ENCODE measurements at regions not wholly inside any gene's neighbourhood (a gene's known extent, or its start where the extent isn't known, plus 50 kb on each side); places are given as distances from the start of the nearest gene placed in this dataset.

DNA sequence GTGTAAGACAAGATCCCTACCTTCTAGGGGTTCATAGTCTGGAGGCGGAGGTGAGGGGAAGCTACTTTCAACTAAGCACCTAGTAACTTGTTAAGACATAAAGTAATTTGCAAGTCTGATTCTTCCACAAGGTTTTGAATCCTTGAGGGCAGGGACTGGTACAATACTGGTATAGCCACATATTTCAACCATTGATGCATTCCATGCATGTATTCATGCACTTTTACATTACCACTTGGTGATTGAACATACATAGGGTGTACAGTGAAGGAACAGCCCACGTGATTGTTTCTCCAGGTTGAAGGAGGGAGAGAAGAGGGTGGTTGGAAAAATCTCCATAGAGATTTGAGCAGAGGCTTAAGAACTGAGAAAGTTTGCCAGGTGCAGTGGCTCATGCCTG is 62.0 kb upstream of the PAX6 start:
- Histone ChIP-seq H3K9me3 (no peaks in the 10 kb centered on the region), H3K4me3 (no peak overlapping the region), H3K27ac (no peak overlapping the region), H3K27me3 (peaks cover 0 to 63% (median 5%) of the 10 kb centered on the region in 3 donors), H3K36me3 (no peaks in the 10 kb centered on the region), H3K4me1 (peaks cover 0 to 7% (median 0%) of the 10 kb centered on the region in 4 donors)
- WGBS, 5 donors: 64 to 74% (median 70%) methylated on average over 2 of the region's 2 CpGs
- no peak for DNase-seq
- no peak for TF ChIP-seq POLR2AphosphoS5 (IDR thresholded peaks at IDR 0.05)
- TF ChIP-seq, protein P1, sequence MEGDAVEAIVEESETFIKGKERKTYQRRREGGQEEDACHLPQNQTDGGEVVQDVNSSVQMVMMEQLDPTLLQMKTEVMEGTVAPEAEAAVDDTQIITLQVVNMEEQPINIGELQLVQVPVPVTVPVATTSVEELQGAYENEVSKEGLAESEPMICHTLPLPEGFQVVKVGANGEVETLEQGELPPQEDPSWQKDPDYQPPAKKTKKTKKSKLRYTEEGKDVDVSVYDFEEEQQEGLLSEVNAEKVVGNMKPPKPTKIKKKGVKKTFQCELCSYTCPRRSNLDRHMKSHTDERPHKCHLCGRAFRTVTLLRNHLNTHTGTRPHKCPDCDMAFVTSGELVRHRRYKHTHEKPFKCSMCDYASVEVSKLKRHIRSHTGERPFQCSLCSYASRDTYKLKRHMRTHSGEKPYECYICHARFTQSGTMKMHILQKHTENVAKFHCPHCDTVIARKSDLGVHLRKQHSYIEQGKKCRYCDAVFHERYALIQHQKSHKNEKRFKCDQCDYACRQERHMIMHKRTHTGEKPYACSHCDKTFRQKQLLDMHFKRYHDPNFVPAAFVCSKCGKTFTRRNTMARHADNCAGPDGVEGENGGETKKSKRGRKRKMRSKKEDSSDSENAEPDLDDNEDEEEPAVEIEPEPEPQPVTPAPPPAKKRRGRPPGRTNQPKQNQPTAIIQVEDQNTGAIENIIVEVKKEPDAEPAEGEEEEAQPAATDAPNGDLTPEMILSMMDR (IDR thresholded peaks at IDR 0.05): no peak
- no peak for TF ChIP-seq EP300 (IDR thresholded peaks at IDR 0.05)
- no peak for TF ChIP-seq POLR2A (IDR thresholded peaks at IDR 0.05)
- intact Hi-C loops (cut with DNase I; ENCODE audit: low total_unique reads): no loop called here

DNA sequence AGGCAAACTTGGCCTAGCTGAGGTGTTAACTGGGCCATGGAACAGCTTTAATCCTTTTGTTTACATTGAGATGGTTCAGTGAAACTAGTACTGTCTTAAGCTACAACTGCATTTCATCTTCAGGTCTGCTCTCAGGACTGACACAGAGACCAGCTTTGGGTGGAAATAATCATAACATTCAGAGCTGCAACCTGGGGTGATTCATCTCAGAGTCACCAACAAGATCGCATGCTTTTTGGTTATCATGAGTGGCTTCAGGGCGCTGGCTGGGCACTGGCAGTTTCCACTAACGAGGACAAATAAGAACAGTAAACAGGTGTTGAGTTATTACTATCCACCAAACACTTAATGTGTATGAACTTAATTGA is 60.9 kb upstream of the PAX6 start:
- Histone ChIP-seq H3K4me3 (no peak overlapping the region), H3K36me3 (no peaks in the 10 kb centered on the region), H3K27ac (no peak overlapping the region), H3K9me3 (peaks cover 0 to 1% (median 0%) of the 10 kb centered on the region in 4 donors), H3K27me3 (peaks cover 0 to 56% (median 3%) of the 10 kb centered on the region in 3 donors), H3K4me1 (peaks cover 0 to 7% (median 0%) of the 10 kb centered on the region in 4 donors)
- WGBS, 5 donors: 70 to 84% (median 81%) methylated on average over 3 of the region's 3 CpGs
- TF ChIP-seq EP300 (IDR thresholded peaks at IDR 0.05) (no peak), POLR2A (IDR thresholded peaks at IDR 0.05) (no peak), POLR2AphosphoS5 (IDR thresholded peaks at IDR 0.05) (no peak)
- TF ChIP-seq, protein P1 (IDR thresholded peaks at IDR 0.05): no peak
- intact Hi-C loops (cut with DNase I; ENCODE audit: low total_unique reads): no loop called here
- DNase-seq: no peak

DNA sequence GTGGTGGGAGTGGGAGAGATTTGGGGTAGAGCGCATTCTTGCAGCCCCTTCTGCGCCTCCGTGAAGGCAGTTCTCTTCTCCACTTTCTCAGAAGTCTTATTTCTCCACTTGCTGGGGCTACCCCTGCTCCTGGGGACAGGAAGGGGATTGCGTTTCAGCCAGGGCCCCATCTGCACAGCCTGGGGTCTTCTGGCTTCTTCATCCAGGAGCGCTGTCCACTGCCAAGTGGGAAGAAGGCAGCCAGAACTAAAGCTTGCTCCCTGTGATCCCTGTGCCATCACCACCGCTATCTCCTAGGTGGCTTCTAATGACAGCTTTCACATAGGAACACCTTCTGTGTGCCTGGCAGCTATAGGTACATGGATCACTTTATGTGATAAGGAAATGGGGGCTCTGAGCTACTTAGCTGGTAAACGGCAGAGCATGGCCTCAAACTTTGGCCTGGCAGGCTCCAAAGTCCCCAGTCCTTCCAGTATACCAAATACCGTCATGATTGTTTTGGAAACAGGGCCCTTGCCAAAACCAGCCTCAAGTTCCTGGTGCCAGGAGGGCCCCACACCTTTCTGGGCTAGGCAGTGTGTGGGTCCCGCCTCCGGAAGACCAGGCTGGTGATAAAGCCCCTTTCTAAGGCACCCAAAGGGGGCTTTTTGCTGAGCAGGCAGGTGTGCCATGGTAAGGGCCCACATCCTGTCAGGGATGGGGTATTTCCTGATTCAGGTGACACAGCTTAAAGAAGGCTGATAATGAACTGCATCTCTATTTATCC is 60.4 kb upstream of the PAX6 start:
- Histone ChIP-seq H3K36me3 (no peaks in the 10 kb centered on the region), H3K27me3 (peaks cover 0 to 52% (median 0%) of the 10 kb centered on the region in 3 donors), H3K27ac (no peak overlapping the region), H3K4me1 (peaks cover 0 to 7% (median 0%) of the 10 kb centered on the region in 4 donors), H3K9me3 (peaks cover 0 to 4% (median 0%) of the 10 kb centered on the region in 4 donors), H3K4me3 (no peak overlapping the region)
- whole genome bisulfite sequencing, 5 donors: 35 to 50% (median 40%) methylated on average over 10 of the region's 10 CpGs
- TF ChIP-seq EP300 (IDR thresholded peaks at IDR 0.05) (no peak), POLR2AphosphoS5 (IDR thresholded peaks at IDR 0.05) (no peak), POLR2A (IDR thresholded peaks at IDR 0.05) (no peak)
- TF ChIP-seq, protein P1 (IDR thresholded peaks at IDR 0.05): peak in 1 of 7 experiments; percentile 19
- no peak for DNase-seq
- intact Hi-C loops (cut with DNase I; ENCODE audit: low total_unique reads): no loop called here

DNA sequence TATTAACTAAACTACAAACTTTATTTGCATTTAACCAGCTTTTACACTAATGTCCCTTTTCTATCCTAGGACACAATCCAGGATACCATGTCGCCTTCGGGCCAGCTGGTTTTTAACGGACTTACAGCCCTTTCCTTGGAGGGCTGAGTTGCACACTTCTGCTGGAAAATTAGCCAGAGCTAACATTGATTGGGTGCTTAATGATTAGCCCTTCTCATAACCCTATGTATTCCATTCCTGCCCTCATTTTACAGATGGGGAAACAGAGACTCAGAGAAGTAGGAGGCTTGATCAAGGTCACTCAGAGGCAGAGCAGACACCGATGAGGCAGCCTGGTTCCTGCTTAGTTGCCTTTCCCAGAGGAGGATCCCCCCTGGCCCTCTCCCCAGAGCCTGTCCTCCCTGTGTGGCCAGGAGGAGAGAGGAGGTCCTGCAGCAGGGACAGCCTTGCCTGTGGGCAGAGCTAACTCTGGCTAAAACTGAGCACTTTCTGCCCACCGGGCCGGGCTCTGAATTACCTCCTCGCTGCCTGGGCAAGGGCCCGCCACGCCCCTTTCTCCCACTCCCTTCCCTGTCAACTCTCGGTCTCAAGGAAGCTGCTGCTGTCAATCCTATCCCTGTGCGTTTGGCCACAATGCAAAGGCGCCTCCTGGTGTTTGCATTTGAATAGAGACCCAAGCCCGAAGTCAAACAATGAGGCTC is 59.6 kb upstream of the PAX6 start:
- H3K4me1 ChIP-seq: peaks cover 0 to 7% (median 0%) of the 10 kb centered on the region in 4 donors
- H3K9me3 ChIP-seq: peaks cover 0 to 4% (median 0%) of the 10 kb centered on the region in 4 donors
- H3K27me3 ChIP-seq: peaks cover 0 to 50% (median 0%) of the 10 kb centered on the region in 3 donors
- intact Hi-C loops (cut with DNase I; ENCODE audit: low total_unique reads): no loop called here
- no peak for TF ChIP-seq POLR2A (IDR thresholded peaks at IDR 0.05)
- TF ChIP-seq, protein P1 (IDR thresholded peaks at IDR 0.05): peak in 4 of 7 experiments; percentile 36 to 66 (median 44)
- no peaks in the 10 kb centered on the region for H3K36me3 ChIP-seq
- 7 to 14% (median 13%) methylated on average over 13 of the region's 13 CpGs for WGBS, 5 donors
- peak; percentile 50 to 75 for DNase-seq
- no peak overlapping the region for H3K27ac ChIP-seq
- no peak overlapping the region for H3K4me3 ChIP-seq
